GM12872 (cell line): ENCODE measurements at regions not wholly inside any gene's neighbourhood (a gene's known extent, or its start where the extent isn't known, plus 50 kb on each side); places are given as distances from the start of the nearest gene placed in this dataset.

Experiments used
- CTCF ChIP-seq: IDR thresholded peaks from 3 replicates; pipeline ENCODE4 v1.5.1; 2011; ENCODE audit warnings: low read depth, mild to moderate bottlenecking, low read length, moderate library complexity; ENCODE audit not compliant: insufficient read depth

GRCh38 chr10:65779985-65780384 is 1145.9 kb upstream of the LRRTM3 start:
- no peak for TF ChIP-seq CTCF

GRCh38 chr10:65786279-65786678 is 1139.6 kb upstream of the LRRTM3 start:
- no peak for TF ChIP-seq CTCF

- no peak for TF ChIP-seq CTCF
These were observed 1138.3 kb upstream of the LRRTM3 start for GRCh38 chr10:65787571-65787970.

- TF ChIP-seq CTCF, result no peak
These were observed 1137.6 kb upstream of the LRRTM3 start for GRCh38 chr10:65788271-65788670.

GRCh38 chr10:65791979-65792378 is 1133.9 kb upstream of the LRRTM3 start:
- TF ChIP-seq CTCF, result no peak

- no peak for TF ChIP-seq CTCF
These were observed 1132.0 kb upstream of the LRRTM3 start for GRCh38 chr10:65793738-65794425.

- TF ChIP-seq CTCF, result no peak
These were observed 1129.4 kb upstream of the LRRTM3 start for GRCh38 chr10:65796472-65796871.
